Gastroesophageal sphincter (tissue), 3 donors: ENCODE measurements at regions not wholly inside any gene's neighbourhood (a gene's known extent, or its start where the extent isn't known, plus 50 kb on each side); places are given as distances from the start of the nearest gene placed in this dataset.

Experiments used
- CTCF ChIP-seq, 4 experiments: fragments of 200-600 bp in 2 of 4; fragments of 450-650 bp in 2 of 4; sonication (generic) in 1 of 4; IDR thresholded peaks; one replicate each; pipeline ENCODE4 v1.5.1; 2017 to 2019; ENCODE audit warnings: antibody characterized with exemption in 4 of 4, mild to moderate bottlenecking in 2 of 4, moderate library complexity in 2 of 4
- POLR2A ChIP-seq, 2 donors: fragments of 450-650 bp; IDR thresholded peaks; one replicate each; pipeline ENCODE4 v1.6.1; 2017; ENCODE audit warnings: antibody characterized with exemption in 2 of 2, mild to moderate bottlenecking in 2 of 2, moderate library complexity in 1 of 2
- POLR2AphosphoS5 ChIP-seq: sonication (generic); formaldehyde crosslinking; IDR thresholded peaks from one replicate; pipeline ENCODE4 v1.6.1; 2017; ENCODE audit warnings: antibody characterized with exemption

GRCh38 chr1:213676736-213677135 lies 311.0 kb upstream of the PROX1 start:
- no peak for TF ChIP-seq CTCF (IDR thresholded peaks at IDR 0.05)
- TF ChIP-seq POLR2A (IDR thresholded peaks at IDR 0.05) = no peak
- TF ChIP-seq POLR2AphosphoS5 = no peak
